Left cardiac atrium (tissue), 4 donors: ENCODE measurements at regions not wholly inside any gene's neighbourhood (a gene's known extent, or its start where the extent isn't known, plus 50 kb on each side); places are given as distances from the start of the nearest gene placed in this dataset.
A peak's percentile ranks its signal among the peaks of the same experiment; 100 is the strongest.

Experiments used
- ATAC-seq, 2 donors: fragments of 200-7000 bp; cut with Tn5 transposase; one replicate each; pipeline ENCODE4 v1.9.1; 2020; ENCODE audit warnings: mild to moderate bottlenecking in 2 of 2, moderate library complexity in 2 of 2
- DNase-seq: peaks from one replicate; pipeline ENCODE4 v3.0.0-alpha.2; 2020
- intact Hi-C, 2 donors: fragments of 100-400 bp; cut with DNase I; formaldehyde crosslinking; loops; one replicate each; pipeline versions ENCODE4 v1.14.1 to v1.15.1; 2022 to 2023
- donor health status: DM: no; HTN: yes; CAD: no.
- donor health status: DM: no; HTN: yes; CAD: no; lungs with severe emphysema.
- donor health status: DM: yes; HTN: yes; CAD: no.
- donor health status: Dilated cardiomyopathy.

- intact Hi-C loops = loop anchor here in 1 of 2 donors (10.0 kb wide), 1 partner anchor 697 kb away; no protein-coding TSS in a partner anchor
- ATAC-seq (peak; percentile 30 to 77), DNase-seq (peak; percentile 45)
Measured at GRCh38 chr20:6588296-6588695, 179.2 kb upstream of the BMP2 start.

GRCh38 chr20:6583134-6583738 is 184.2 kb upstream of the BMP2 start:
- peak; percentile 78 to 87 for ATAC-seq
- DNase-seq = peak; percentile 53
- intact Hi-C loops = loop anchor here in 1 of 2 donors (10.0 kb wide), 1 partner anchor 702 kb away; no protein-coding TSS in a partner anchor

- ATAC-seq (no peak), DNase-seq (no peak)
- intact Hi-C loops = loop anchor here in 1 of 2 donors (10.0 kb wide), 1 partner anchor 702 kb away; no protein-coding TSS in a partner anchor
Measured at GRCh38 chr20:6582449-6582848, 185.0 kb upstream of the BMP2 start.

GRCh38 chr20:6580486-6580885 is 187.0 kb upstream of the BMP2 start:
- ATAC-seq (peak in 1 of 2 donors; percentile 22), DNase-seq (no peak)
- intact Hi-C loops = loop anchor here in 1 of 2 donors (10.0 kb wide), 1 partner anchor 704 kb away; no protein-coding TSS in a partner anchor

GRCh38 chr20:6579824-6580223 is 187.7 kb upstream of the BMP2 start:
- no peak for ATAC-seq
- intact Hi-C loops = loop anchor here in 1 of 2 donors (10.0 kb wide), 1 partner anchor 705 kb away; no protein-coding TSS in a partner anchor
- no peak for DNase-seq

- intact Hi-C loops = no loop called here
- DNase-seq (no peak), ATAC-seq (no peak)
Measured at GRCh38 chr20:6579417-6579816, 188.1 kb upstream of the BMP2 start.

GRCh38 chr20:6577451-6577850 is 190.0 kb upstream of the BMP2 start:
- intact Hi-C loops = no loop called here
- DNase-seq (no peak), ATAC-seq (no peak)

GRCh38 chr20:6576726-6577125 is 190.8 kb upstream of the BMP2 start:
- intact Hi-C loops = no loop called here
- no peak for DNase-seq
- peak in 1 of 2 donors; percentile 40 for ATAC-seq

- DNase-seq (no peak), ATAC-seq (no peak)
- intact Hi-C loops = no loop called here
Measured at GRCh38 chr20:6575912-6576401, 191.5 kb upstream of the BMP2 start.

GRCh38 chr20:6566821-6567220 is 200.7 kb upstream of the BMP2 start:
- ATAC-seq (no peak), DNase-seq (no peak)
- intact Hi-C loops = no loop called here

- intact Hi-C loops = no loop called here
- ATAC-seq = no peak
Measured at GRCh38 chr20:6562111-6562510, 205.4 kb upstream of the BMP2 start.

GRCh38 chr20:6560978-6561377 is 206.5 kb upstream of the BMP2 start:
- DNase-seq (no peak), ATAC-seq (no peak)
- intact Hi-C loops = no loop called here

More at GRCh38 chr20:6562111-6562510, 205.4 kb upstream of the BMP2 start:
- no peak for DNase-seq

- no peak for ATAC-seq
- DNase-seq = no peak
- intact Hi-C loops = no loop called here
Measured at GRCh38 chr20:6559791-6560190, 207.7 kb upstream of the BMP2 start.

GRCh38 chr20:6558341-6558740 is 209.1 kb upstream of the BMP2 start:
- intact Hi-C loops = no loop called here
- DNase-seq = no peak
- ATAC-seq = no peak

GRCh38 chr20:6533761-6534479 is 233.6 kb upstream of the BMP2 start:
- intact Hi-C loops = no loop called here
- DNase-seq (no peak), ATAC-seq (peak in 1 of 2 donors; percentile 83)

- intact Hi-C loops = no loop called here
- peak in 1 of 2 donors; percentile 63 for ATAC-seq
- DNase-seq = no peak
Measured at GRCh38 chr20:6533351-6533750, 234.1 kb upstream of the BMP2 start.

- no peak for ATAC-seq
- intact Hi-C loops = no loop called here
- DNase-seq = no peak
Measured at GRCh38 chr20:6530779-6531315, 236.6 kb upstream of the BMP2 start.

- intact Hi-C loops = no loop called here
- DNase-seq (no peak), ATAC-seq (no peak)
Measured at GRCh38 chr20:6530254-6530653, 237.2 kb upstream of the BMP2 start.

GRCh38 chr20:6525447-6526303 is 241.8 kb upstream of the BMP2 start:
- intact Hi-C loops = no loop called here
- DNase-seq = no peak

More at GRCh38 chr20:6525447-6526303, 241.8 kb upstream of the BMP2 start:
- ATAC-seq = no peak
